HG02571 (cell line): ENCODE measurements at regions not wholly inside any gene's neighbourhood (a gene's known extent, or its start where the extent isn't known, plus 50 kb on each side); places are given as distances from the start of the nearest gene placed in this dataset.
"Not testable (repeated sequence)": the region's sequence is repeated elsewhere in the genome, so short reads cannot be mapped to it uniquely, and the experiment has no call there.

Experiments used
- ATAC-seq: cut with Tn5 transposase; IDR thresholded peaks from one replicate; pipeline ENCODE4 v1.9.1; 2021; ENCODE audit warnings: mild to moderate bottlenecking, moderate library complexity; ENCODE audit not compliant: unreplicated experiment

DNA sequence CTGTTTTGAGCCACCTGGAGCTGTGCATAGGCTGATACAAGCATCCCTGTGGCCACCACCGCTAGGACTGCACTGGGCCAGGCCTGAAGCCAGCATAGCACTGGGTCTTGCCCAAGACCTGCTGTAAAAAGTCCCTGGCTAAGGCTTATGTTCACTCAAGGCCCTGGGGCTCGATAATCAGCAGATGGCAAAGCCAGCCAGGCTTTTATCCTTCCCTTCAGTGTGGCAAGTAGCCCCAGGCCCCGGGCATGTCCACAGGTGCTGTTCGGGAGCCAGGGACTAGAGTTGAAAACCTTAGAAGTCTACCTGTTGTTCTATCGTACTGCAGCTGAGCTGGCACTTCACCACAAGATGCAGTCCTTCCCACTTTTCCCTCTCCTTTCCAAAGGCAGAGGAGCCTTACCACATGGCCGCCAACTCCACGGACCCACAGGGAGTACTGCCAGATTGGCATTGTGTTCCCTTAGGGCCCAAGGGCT lies 226.4 kb upstream of the ZNF217 start:
- no peak for ATAC-seq

DNA sequence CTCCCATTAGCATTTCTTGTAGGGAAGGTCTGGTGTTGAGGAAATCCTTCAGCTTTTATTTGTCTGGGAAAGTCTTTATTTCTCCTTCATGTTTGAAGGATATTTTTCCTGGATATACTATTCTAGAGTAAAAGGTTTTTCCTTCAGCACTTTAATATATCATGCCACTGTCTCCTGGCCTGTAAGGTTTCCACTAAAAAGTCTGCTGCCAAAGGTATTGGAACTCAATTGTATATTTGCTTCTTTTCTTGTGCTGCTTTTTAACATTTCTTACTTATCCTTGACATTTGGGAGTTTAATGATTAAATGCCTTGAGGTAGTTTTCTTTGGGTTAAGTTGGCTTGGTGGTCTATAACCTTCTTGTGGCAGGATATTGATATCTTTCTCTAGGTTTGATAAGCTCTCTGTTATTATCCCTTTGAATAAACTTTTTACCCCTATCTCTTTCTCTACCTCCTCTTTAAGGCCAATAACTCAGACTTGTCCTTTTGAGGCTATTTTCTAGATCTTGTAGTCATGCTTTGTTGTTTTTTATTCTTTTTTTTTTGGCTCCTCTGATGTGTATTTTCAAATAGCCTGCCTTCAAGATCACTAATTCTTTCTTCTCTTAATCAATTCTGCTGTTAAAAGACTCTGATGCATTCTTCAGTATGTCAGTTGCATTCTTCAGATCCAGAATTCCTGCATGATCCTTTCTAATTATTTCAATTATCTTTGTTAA lies 225.0 kb upstream of the ZNF217 start:
- ATAC-seq, result no peak

DNA sequence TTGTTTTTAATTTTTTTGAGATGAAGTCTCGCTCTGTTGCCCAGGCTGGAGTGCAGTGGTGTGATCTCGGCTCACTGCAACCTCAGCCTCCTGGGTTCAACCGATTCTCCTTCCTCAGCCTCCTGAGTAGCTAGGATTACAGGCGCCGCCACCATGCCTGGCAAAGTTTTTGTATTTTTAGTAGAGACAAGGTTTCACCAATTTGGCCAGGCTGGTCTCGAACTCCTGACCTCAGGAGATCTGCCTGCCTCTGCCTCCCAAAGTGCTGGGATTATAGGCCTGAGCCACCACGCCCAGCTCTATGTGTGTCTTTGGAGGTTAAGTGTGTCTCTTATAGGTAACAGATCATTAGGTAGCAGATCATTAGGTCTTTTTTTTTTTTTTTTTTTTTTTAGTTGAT lies 223.9 kb upstream of the ZNF217 start:
- ATAC-seq, result not testable (repeated sequence)

DNA sequence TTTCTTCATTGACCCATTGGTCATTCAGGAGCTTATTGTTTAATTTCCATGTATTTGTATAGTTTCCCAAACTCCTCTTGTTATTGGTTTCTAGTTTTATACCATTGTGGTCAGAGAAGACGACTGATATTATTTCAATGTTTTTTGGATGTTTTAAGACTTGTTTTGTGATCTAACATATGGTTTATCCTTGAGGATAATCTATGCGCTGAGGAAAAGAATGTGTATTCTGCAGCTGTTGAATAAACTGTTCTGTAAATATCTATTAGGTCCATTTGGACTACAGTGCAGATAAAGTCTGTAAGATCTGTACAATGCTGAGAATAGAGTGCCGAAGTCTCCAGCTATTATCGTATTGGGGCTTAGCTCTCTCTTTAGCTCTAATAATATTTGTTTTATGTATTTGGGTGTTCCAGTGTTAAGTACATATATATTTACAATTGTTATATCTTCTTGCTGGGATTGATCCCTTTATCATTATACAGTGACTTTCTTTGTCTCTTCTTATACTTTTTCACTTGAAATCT lies 223.3 kb upstream of the ZNF217 start:
- no peak for ATAC-seq

DNA sequence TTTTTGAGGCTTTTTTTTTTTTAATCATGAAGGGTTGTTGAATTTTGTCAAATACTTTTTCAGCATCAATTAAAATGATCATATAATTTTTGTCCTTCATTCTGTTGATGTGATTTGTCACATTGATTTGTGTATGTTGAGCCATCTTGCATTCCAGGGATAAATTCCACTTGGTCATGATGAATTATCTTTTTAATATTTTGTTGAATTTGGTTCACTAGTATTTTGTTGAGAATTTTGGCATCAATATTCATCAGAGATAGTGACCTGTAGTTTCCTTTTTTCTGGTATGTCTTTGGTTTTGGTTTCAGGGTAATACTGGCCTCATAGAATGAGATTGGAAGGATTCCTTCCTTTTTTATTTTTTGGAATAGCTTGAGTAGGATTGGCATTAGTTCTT lies 221.9 kb upstream of the ZNF217 start:
- no peak for ATAC-seq

DNA sequence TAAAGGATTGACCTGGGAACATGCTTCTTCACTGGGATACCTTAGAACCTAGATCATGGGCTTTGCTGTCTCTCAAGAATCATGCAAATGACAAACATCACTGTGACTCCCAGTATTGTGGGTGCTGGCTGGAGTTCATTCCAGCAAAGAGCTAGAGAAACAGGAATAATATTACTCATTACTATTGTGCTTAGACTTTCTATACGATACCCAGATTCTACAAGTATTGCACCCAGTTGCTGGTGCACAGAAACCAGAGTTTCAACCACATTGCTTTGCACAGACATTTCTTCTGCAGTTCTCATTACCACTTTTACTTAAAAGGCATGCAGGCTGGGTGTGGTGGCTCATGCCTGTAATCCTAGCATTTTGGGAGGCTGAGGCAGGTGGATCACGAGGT lies 220.4 kb upstream of the ZNF217 start:
- ATAC-seq, result no peak

DNA sequence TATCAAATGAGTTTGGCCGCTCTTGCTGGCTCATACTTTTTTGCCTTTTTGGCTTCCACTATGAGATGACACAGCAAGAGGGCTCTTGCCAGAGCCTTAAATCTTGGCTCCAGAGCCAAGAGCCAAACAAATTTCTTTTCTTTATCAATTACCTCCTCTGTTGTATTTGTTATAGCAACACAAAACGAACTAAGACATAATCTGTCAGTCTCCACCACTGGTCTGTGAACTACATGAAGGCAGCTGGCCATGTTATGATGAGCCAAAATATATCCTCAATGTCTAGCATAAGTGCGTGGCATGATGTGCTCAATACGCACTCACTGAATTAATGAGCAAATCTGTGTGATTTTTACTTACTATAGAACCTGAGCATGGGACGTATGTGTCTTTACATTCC lies 220.0 kb upstream of the ZNF217 start:
- ATAC-seq, result no peak

DNA sequence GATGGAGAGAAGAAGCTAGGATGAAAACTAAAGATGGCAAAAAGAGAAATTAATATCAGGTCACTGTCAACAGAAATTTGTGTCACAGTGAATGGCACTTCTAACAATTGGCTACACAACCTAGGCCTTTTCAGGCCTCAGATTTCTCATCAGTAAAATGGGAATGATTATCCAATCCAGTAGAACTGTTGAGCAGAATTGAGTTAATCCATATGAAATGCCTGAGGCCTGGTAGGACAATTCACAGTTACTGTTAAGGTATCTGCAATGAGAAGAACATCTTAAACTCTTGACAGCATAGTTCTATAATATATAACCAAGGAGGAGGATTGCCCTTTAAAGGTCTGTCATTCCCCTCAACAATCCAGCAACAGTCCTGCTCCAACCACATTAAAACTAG lies 217.9 kb upstream of the ZNF217 start:
- ATAC-seq, result no peak

DNA sequence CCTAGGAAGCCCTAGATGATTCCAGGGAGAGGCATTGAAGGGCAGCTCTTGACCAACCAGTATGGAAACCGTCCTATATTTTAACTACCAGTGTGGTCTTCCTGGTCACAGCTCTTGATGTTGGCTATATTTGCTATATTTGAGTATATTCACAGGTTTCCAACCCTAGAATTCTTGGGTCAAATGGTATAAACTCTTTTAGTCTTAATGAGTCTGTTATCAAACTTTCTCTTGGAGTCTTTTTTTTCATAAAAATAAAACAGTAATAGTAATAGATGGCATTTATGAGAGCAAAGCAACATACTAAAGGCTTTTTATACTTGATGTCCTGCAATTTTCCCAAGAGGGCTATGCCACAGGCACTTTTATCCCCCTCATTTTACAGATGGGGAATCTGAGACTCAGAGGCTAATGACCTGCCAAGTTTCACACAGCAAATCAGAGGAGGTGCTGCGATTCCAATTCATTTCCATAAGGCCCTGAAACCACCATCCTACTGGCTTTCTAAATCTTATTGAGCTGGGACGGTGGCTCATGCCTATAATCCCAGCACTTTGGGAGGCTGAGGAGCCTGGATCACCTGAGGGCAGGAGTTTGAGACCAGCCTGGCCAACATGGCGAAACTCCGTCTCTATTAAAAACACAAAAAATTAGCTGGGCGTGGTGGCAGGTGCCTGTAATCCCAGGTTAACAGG lies 217.2 kb upstream of the ZNF217 start:
- no peak for ATAC-seq

DNA sequence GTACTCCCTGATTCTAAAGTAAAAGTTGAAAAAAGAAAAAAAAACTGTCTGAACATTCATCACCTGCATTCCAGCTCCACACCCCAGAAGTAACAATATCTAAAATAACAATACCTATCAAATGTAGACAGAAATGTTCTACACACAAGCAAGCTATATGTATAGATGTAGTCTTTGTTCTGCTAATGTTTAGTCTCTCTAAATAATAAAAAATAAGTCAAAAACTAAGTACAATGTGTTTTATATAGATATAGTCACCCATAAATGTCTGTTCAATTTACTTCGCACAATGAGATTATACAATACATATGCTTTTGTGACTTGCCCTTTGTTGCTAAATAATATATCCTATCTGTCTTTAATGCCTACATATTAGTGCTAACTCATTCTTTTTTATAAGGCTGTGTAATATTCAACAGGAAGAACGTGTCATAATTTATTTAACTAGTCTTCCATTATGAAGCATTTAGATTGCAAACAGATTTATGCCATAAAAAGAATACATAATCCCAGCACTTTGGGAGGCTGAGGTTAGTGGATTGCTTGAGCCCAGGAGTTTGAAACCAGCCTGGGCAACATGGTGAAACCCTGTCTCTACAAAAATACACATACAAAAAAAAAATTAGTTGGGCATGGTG lies 216.2 kb upstream of the ZNF217 start:
- no peak for ATAC-seq

DNA sequence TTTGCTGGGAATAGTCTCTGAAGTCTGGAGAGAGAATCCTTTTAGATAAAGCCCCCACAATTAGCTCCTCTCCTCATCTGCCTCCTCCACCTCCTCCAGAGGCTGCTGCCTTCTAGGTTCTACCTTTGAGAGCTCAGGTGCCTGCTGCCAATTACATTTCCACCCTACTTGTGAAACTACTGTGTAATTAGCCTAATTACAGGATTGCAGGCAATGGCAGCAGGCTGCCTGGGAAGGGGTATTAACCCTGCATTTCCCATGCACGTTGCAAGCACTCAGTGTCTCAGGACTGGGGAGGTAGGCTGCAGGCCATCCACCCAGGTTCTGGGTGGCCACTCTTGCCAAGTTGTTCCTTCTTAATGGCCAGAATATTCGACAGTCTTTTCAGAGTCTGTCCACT lies 215.6 kb upstream of the ZNF217 start:
- no peak for ATAC-seq

DNA sequence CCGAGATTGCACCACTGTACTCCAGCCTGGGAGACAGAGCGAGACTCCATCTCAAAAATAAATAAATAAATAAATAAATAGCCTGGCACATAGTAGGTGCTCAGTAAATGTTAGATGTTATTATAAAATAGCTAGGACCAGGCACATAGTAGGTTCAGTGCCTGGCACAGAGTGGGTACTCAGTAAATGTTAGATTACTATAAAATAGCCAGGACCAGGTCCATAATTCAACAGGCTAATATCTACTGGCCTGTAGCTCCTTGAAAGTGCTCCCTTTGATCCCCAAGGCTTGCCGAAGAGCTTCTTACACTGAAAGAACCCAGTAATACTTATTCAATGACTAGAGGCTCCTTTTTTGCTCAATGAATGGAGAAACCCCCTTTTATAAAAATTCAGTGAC lies 215.1 kb upstream of the ZNF217 start:
- ATAC-seq, result no peak

DNA sequence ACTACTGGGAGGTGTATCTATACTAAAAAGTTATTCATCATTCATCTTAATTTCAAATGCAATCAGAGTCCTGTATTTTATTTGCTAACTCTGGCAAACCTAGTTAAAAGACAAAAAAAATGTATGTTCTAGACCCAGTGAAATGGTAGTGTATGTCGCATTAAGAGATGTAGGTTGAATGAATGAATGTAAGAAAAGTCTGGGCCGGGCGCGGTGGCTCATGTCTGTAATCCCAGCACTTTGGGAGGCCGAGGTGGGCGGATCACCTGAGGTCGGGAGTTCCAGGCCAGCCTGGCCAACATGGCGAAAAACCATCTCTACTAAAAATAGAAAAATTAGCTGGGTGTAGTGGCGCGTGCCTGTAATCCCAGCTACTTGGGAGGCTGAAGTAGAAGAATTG lies 214.7 kb upstream of the ZNF217 start:
- not testable (repeated sequence) for ATAC-seq

DNA sequence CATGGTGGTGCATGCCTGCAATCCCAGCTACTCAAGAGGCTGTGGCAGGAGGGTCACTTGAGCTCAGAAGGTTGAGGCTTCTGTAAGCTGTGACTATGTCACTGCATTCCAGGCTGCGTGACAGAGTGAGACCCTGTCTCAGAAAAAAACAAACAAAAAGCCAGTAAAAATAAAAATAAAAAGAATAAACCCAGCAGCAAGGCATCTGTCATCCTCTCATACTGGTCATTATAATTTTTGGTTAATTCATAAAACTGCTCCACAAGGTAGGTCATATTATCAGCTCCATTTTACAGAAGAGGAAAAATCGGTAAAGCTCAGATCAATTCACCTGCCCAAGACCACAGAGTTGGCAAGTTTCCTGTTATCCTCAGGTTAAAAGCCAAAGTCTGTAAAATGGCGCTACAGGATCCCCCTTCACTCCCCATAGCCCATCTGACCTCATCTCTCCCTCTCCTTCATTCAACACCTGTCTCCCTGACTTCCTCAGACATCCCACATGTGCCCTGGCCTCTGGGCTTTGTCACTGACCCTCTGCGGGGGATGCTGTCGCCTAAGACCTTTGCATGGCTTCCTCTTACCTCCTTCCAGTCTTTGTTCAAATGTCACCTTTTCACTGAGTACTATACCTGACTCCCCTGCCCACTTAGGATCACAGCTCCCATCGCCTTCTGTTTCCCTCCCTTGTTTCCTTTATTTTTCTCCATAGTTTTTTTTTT lies 213.2 kb upstream of the ZNF217 start:
- no peak for ATAC-seq

DNA sequence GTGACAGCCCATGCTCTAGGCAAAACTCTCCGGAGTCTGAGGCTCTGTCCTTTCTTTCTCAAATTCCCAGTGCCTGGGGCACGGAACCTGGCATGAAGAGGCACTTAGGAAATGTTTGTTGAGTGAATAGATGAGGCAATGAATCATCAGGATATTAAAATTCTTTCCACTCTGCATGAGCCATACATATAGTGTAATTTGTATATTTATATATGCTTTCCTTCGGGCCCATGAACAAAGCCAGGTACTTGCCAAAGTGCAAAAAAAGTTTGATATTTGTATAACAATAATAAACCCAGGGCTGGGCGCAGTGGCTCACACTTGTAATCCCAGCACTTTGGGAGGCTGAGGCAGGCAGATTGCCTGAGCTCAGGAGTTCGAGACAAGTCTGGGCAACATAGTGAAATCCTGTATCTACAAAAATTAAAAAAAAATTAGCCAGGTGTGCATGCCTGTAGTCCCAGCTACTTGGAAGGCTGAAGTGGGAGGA lies 212.3 kb upstream of the ZNF217 start:
- no peak for ATAC-seq

DNA sequence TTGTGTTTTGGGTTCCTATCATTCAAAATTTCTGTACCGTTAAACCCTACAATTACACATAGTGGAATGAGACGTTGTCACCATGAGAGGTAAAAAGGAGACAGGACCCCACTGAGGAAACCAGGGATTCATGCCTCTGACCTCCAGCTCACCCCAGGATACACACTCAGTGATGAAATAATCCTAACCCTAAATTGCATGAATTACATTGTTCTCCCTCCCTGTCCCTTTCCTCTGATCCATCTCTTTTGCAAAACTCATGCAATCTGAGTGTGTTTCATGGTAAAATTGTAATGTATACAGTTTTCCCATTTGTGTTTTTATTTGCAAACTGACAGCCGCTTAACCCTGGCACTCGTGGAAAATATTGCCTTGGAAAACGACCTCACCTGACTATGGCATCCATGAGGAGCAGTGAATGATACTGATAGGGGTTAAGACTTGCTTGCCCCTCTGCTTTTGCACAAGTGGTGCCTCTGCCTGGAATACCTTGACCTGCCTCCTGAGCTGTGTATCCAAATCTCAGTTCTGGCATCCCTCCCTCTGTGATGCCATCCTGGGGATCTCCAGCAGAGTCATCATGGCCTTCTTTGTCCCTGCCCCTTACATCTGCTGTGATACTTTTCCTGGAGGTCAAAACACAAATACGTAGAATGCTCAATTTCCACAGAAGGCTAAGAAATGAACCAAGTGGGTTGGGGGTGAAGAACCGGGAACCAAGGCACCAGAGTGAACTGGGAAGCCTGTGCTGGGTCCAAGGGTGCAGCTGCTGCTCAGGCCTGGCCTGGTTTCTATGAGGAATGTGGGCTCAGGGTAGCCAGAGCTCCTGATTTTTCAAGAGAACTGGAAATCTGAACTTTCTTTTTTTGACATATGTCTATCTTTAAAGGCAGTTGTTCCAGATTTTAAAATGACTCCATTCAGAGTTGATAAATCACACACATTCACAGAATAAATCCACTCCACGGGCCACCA lies 211.6 kb upstream of the ZNF217 start:
- no peak for ATAC-seq

DNA sequence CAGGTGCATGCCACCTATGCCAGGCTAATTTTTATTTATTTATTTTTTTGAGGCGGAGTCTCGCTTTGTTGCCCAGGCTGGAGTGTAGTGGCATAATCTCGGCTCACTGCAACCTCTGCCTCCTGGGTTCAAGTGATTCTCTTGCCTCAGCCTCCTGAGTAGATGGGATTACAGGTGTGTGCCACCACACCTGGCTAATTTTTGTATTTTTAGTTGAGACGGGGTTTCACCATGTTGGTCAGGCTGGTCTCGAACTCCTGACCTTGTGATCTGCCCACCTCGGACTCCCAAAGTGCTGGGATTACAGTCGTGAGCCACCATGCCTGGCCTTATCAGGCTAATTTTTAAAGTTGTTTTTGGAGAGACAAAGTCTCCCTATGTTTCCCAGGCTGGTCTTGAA lies 210.7 kb upstream of the ZNF217 start:
- not testable (repeated sequence) for ATAC-seq

DNA sequence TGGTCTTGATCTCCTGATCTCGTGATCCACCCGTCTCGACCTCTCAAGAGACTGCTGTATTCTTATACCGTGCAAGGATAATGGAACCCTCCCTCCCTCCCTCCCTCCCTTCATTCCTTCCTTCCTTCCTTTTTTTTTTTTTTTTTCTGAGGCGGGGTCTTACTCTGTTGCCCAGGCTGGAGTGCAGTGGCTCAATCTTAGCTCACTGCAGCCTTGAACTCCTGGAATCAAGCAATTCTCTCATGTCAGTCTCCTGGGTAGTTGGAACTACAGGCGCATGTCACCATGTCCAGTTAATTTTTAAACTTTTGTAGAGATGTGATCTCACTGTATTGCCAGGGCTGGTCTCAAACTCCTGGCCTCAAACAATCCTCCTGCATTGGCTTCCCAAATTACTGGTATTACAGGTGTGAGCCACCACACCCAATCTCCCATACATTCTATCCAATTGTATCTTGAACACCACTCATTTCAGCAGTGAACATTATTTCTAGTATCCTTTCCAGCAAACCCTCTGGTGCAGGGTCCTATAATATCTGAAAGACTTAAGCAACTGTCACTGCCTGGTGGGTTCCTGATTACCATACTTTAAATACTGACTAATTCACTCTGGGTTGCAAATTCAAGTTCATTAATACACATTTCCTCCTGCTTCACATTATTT lies 210.0 kb upstream of the ZNF217 start:
- ATAC-seq, result no peak

DNA sequence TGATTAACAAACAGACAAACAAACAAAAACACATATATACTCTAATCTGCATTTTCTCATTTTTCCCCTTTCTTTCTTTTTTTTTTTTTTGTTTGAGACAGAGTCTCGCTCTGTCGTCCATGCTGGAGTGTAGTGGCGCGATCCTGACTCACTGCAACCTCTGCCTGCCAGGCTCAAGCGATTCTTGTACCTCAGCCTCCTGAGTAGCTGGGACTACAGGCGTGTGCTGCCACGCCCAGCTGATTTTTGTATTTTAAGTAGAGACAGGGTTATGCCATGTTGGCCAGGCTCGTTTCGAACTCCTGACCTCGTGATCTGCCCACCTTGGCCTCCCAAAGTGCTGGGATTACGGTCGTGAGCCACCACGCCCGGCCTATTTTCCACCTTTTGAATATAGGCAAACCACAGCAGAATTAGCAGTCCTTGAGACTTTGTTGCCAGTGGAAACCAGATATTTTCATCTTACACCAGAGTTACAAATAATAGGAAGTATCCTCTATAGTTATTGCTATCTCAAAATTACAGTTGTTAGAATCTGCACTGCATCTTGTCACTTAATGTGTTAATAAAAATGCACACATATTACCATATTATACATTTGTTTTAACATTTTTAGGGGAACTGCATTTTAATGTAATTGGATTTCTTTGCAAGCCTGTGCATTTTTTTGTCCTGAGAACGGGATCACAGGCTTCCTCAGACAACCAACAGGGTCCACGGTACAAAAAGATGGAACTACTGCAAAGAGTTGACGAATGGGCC lies 208.2 kb upstream of the ZNF217 start:
- no peak for ATAC-seq
